ENCODE measurements at regions not wholly inside any gene's neighbourhood (a gene's known extent, or its start where the extent isn't known, plus 50 kb on each side); places are given as distances from the start of the nearest gene placed in this dataset.

DNA sequence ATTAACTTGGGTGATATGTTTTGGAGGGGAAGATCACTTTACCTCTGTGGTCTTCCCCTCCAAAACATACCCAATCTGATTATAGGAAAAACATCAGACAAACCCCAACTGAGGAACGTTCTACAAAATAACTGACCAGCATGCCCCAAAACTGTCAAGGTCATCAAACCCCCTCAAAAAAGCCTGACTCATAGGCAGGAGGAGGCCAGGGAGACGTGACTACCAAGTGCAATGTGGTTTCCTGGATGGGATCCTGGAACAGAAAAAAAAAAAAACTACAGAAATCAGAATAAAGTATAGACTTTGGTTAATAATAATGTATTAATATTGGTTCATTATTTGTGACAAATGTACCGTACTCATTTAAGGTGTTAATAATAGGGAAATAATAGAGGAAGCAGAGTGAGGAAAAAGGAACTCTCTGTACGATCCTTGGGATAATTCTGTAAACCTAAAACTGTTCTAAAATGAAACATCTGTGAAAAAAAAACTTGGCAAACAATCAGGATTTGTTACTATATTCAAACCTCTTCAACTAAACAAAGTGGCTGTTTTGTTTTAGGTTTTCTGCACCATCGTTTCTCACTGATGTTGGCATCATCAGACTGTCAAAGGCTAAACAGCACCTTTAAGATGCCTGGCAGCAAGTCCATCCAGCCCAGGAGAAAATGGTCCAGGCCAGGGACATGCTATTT is 266.7 kb upstream of the SDK2 start:
- Histone ChIP-seq H3K36me3 (ENCODE audit: insufficient read depth, low read length) (no peaks in the 10 kb centered on the region), H3K27ac (ENCODE audit: low read depth in 1 of 2, low read length in 2 of 2) (no peak overlapping the region), H3K9me3 (ENCODE audit: control insufficient read depth in 1 of 2, insufficient read depth in 1 of 2, low read length in 2 of 2) (peaks cover 5 to 10% of the 10 kb centered on the region in 2 experiments), H3K4me1 (ENCODE audit: insufficient read depth, low read length) (no peaks in the 10 kb centered on the region), H3K27me3 (ENCODE audit: control insufficient read depth in 1 of 2, insufficient read depth in 2 of 2, low read length in 2 of 2) (peaks cover 11 to 16% of the 10 kb centered on the region in 2 experiments), H3K4me3 (ENCODE audit: low read length) (no peak overlapping the region)
- DNase-seq = no peak
- POLR2A ChIA-PET = no interaction called here
- CTCF ChIA-PET = no interaction called here
- Mint-ChIP-seq H3K4me3 (no peak overlapping the region), H3K27ac (no peak overlapping the region), H3K27me3 (peaks cover 46% of the 10 kb centered on the region), H3K9me3 (peaks cover 8% of the 10 kb centered on the region), H3K36me3 (ENCODE audit: low read depth) (no peaks in the 10 kb centered on the region), H3K4me1 (ENCODE audit: low read depth) (no peaks in the 10 kb centered on the region)
- TF ChIP-seq, protein P1, sequence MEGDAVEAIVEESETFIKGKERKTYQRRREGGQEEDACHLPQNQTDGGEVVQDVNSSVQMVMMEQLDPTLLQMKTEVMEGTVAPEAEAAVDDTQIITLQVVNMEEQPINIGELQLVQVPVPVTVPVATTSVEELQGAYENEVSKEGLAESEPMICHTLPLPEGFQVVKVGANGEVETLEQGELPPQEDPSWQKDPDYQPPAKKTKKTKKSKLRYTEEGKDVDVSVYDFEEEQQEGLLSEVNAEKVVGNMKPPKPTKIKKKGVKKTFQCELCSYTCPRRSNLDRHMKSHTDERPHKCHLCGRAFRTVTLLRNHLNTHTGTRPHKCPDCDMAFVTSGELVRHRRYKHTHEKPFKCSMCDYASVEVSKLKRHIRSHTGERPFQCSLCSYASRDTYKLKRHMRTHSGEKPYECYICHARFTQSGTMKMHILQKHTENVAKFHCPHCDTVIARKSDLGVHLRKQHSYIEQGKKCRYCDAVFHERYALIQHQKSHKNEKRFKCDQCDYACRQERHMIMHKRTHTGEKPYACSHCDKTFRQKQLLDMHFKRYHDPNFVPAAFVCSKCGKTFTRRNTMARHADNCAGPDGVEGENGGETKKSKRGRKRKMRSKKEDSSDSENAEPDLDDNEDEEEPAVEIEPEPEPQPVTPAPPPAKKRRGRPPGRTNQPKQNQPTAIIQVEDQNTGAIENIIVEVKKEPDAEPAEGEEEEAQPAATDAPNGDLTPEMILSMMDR (IDR thresholded peaks at IDR 0.05) = no peak
- intact Hi-C loops (cut with DNase I, micrococcal nuclease) = no loop called here
- ATAC-seq (ENCODE audit: poor library complexity) = no peak

DNA sequence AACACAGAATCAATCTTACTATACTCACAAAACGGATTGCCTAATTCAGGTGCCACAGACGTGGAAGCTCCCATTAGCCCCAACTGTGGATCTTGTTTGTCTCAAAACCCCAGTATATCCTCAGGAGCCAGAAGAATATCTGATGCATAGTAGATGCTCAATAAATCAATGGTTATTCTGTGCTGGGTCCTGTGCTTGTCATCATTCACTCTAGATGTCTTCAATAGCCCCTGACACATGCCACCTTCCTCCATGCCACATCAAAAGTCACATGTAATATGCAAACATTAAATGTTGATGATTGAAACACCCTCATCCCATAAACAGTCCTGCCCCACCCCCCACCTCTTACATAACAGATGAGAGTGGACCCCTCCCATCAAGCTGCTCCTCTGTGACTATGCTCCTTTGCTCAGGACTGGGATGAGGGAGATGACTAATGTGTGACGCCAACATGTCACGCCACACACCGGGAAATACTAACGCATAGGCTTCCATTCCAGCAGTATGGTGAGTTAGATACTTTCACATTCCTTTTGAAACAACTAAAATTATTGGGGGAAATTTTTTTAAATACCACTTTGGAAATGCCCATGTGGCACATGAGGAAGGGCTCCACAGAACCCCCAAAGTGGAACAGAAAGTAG is 267.6 kb upstream of the SDK2 start:
- Histone ChIP-seq H3K27me3 (ENCODE audit: control insufficient read depth in 1 of 2, insufficient read depth in 2 of 2, low read length in 2 of 2) (peaks cover 8 to 13% of the 10 kb centered on the region in 2 experiments), H3K4me3 (ENCODE audit: low read length) (no peak overlapping the region), H3K27ac (ENCODE audit: low read depth in 1 of 2, low read length in 2 of 2) (no peak overlapping the region), H3K36me3 (ENCODE audit: insufficient read depth, low read length) (no peaks in the 10 kb centered on the region), H3K9me3 (ENCODE audit: control insufficient read depth in 1 of 2, insufficient read depth in 1 of 2, low read length in 2 of 2) (peaks cover 5% of the 10 kb centered on the region in 2 experiments), H3K4me1 (ENCODE audit: insufficient read depth, low read length) (no peaks in the 10 kb centered on the region)
- Mint-ChIP-seq H3K9me3 (peaks cover 8% of the 10 kb centered on the region), H3K4me1 (ENCODE audit: low read depth) (no peaks in the 10 kb centered on the region), H3K27ac (no peak overlapping the region), H3K4me3 (no peak overlapping the region), H3K36me3 (ENCODE audit: low read depth) (no peaks in the 10 kb centered on the region), H3K27me3 (peaks cover 49% of the 10 kb centered on the region)
- no peak for ATAC-seq (ENCODE audit: poor library complexity)
- POLR2A ChIA-PET = no interaction called here
- CTCF ChIA-PET = no interaction called here
- intact Hi-C loops (cut with DNase I, micrococcal nuclease) = no loop called here
- DNase-seq = no peak
- TF ChIP-seq, protein P1 (IDR thresholded peaks at IDR 0.05) = no peak

DNA sequence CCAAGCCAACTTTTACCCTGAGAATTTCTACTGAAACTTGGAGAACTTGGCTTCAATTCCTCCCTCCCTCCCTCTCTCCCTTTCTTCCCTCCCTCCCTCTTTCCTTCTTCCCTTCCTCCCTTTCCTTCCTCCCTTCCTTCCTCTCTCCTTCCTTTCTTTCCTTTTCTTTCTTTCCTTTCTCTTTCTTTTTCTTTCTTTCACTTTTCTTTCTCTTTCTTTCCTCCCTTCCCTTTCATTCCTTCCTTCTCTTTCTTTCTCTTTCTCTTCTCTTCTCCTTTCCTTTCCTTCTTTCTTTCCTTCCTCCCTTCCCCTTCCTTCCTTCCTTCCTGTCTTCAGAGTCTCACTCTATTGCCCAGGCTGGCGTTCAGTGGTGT is 268.1 kb upstream of the SDK2 start:
- Histone ChIP-seq H3K4me3 (ENCODE audit: low read length) (no peak overlapping the region), H3K27ac (ENCODE audit: low read depth in 1 of 2, low read length in 2 of 2) (no peak overlapping the region), H3K36me3 (ENCODE audit: insufficient read depth, low read length) (no peaks in the 10 kb centered on the region), H3K4me1 (ENCODE audit: insufficient read depth, low read length) (no peaks in the 10 kb centered on the region), H3K27me3 (ENCODE audit: control insufficient read depth in 1 of 2, insufficient read depth in 2 of 2, low read length in 2 of 2) (peaks cover 7 to 15% of the 10 kb centered on the region in 2 experiments), H3K9me3 (ENCODE audit: control insufficient read depth in 1 of 2, insufficient read depth in 1 of 2, low read length in 2 of 2) (peaks cover 3 to 5% of the 10 kb centered on the region in 2 experiments)
- Mint-ChIP-seq H3K36me3 (ENCODE audit: low read depth) (no peaks in the 10 kb centered on the region), H3K27ac (no peak overlapping the region), H3K9me3 (peaks cover 8% of the 10 kb centered on the region), H3K4me1 (ENCODE audit: low read depth) (no peaks in the 10 kb centered on the region), H3K4me3 (no peak overlapping the region), H3K27me3 (peaks cover 50% of the 10 kb centered on the region)
- intact Hi-C loops (cut with DNase I, micrococcal nuclease) = no loop called here
- TF ChIP-seq, protein P1 (IDR thresholded peaks at IDR 0.05) = no peak
- CTCF ChIA-PET = no interaction called here
- no peak for ATAC-seq (ENCODE audit: poor library complexity)
- POLR2A ChIA-PET = no interaction called here
- DNase-seq = no peak

Data from CD4-positive, alpha-beta T cell (primary cell).